ENCODE measurements at regions not wholly inside any gene's neighbourhood (a gene's known extent, or its start where the extent isn't known, plus 50 kb on each side); places are given as distances from the start of the nearest gene placed in this dataset.
"Not testable (repeated sequence)": the region's sequence is repeated elsewhere in the genome, so short reads cannot be mapped to it uniquely, and the experiment has no call there.

DNA sequence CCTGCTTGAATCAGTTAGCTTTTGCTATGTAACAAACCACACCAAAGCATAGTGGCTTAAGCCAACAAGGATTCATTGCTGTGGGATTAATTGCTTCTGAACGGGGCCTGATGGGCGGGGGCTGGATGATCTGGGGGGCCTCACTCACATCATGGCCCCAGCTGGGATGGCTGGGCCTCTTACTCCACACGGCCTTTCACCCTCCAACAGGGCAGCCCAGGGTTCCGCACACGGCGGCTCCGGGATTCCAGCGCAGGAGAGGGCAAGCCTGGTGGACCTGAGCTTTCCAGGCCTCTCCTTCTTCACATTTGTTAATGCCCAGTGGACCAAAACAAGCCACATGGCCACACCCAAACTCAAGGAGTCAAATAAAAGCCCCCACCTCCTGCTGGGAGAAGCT, 86.3 kb upstream of the PHLPP1 start:
- no peak for DNase-seq (ENCODE audit: low read depth, low spot score)

GRCh38 chr18:62631173-62631572, 84.2 kb upstream of the PHLPP1 start:
- DNase-seq (ENCODE audit: low read depth, low spot score), result no peak

GRCh38 chr18:62632788-62633455, 82.4 kb upstream of the PHLPP1 start:
- no peak for DNase-seq (ENCODE audit: low read depth, low spot score)

GRCh38 chr18:62634458-62634857, 80.9 kb upstream of the PHLPP1 start:
- DNase-seq (ENCODE audit: low read depth, low spot score), result no peak

- no peak for DNase-seq (ENCODE audit: low read depth, low spot score)
Measured at GRCh38 chr18:62634979-62635630, 80.2 kb upstream of the PHLPP1 start.

DNA sequence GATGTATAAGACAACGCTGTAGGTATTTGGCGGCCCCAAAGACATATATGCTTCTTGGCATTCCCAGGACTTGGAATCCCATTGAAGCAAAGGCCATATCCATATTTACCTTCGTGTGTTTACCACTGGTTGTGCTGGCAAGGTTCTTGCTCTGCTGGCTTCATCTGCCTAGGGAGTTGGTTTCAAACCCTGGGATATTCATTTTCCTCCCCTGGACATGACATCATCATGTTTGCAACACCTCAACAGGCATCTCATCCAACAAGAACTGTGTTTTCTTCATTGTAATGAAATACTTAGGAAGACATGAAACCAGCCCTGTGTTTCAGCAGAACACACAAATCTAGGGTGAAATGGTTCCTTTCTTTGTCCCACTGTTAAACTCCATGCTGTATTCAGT, 77.9 kb upstream of the PHLPP1 start:
- no peak for DNase-seq (ENCODE audit: low read depth, low spot score)

GRCh38 chr18:62637807-62638687, 77.3 kb upstream of the PHLPP1 start:
- peak; percentile 17 for DNase-seq (ENCODE audit: low read depth, low spot score)

DNA sequence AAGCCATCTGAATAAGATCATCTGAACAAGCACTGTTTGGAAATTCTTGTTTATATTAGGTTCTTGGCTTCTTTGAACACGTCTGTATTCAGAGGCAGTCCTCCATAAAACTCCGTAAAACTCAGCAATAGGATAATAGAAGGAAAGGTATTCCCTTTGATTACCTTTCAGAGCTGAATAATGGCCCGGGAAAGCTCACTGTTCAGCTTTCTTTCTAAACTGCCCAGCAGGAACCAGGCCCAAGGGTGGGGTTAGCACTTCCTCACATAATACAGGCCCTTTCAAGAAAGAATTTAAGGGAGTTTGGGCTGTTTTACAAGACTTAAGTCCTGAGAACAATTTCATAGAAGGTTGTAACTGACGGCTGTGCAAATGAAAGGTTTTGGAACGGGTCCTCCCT, 72.2 kb upstream of the PHLPP1 start:
- no peak for DNase-seq (ENCODE audit: low read depth, low spot score)

- no peak for DNase-seq (ENCODE audit: low read depth, low spot score)
Measured at GRCh38 chr18:62644773-62645172, 70.6 kb upstream of the PHLPP1 start.

GRCh38 chr18:62647179-62647578, 68.2 kb upstream of the PHLPP1 start:
- DNase-seq (ENCODE audit: low read depth, low spot score), result no peak

DNA sequence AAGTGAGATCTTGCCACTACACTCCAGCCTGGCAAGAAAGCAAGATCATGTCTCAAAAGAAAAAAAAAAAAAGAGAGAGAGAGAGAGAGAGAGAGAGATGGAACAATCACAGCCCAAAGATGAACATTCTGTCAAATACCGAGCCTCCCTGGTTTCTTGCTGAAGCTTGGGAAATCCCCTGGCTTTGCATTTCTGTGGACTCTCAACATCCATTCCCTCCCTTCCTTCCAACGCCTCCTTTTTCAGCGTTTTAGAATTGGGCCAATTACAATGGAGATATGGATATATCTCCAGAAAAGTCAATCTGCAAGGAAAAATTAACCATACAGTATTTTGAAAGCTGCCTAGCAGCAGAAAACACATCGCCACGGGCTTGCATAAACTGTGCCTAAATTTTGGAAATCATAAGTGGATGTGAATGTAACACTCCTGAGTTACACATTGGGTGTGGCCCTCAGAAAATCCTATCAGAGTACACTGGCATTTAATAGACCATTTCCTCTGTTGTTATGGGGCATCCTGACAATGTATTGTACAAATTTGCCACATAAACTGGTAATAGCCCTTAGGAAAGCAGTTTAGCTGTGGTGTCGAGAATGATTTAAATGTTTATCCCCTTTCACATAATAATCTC, 67.2 kb upstream of the PHLPP1 start:
- DNase-seq (ENCODE audit: low read depth, low spot score), result no peak

DNA sequence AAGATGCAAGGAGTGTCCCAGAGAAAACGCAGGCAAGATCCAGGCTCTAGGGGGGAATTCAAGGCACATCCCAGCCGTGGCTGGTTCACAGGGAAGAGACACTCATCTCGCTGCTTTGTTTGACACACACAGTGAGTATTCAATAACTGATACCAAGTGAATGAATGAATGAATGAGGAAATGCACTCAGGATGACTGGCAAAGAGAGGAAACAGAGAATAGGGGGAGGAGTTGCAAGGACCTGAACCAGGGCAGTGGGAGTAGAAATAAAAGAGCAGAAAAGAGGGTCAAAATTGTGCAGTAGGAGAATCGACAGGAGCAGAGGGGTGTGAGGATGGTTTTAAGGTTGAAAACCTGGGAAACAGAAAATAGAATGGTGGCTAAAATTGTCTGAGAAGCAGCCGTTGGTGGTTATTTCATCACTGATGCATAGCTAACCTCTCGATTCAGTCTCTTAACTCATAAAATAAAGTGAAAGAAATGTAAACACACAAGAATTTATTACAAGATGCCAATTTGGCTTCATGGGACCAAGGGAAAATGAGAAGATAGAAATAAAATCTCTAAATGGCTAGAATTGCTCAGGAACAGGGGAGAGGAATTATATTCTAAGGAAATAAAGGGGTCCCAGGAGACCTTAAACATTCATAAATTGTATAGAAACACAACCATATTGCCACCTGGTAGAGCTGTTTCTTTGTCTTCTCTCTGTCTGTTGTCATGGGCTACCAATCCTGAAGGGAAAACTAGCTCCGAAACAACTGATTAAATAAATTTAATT, 63.9 kb upstream of the PHLPP1 start:
- DNase-seq (ENCODE audit: low read depth, low spot score), result no peak

DNA sequence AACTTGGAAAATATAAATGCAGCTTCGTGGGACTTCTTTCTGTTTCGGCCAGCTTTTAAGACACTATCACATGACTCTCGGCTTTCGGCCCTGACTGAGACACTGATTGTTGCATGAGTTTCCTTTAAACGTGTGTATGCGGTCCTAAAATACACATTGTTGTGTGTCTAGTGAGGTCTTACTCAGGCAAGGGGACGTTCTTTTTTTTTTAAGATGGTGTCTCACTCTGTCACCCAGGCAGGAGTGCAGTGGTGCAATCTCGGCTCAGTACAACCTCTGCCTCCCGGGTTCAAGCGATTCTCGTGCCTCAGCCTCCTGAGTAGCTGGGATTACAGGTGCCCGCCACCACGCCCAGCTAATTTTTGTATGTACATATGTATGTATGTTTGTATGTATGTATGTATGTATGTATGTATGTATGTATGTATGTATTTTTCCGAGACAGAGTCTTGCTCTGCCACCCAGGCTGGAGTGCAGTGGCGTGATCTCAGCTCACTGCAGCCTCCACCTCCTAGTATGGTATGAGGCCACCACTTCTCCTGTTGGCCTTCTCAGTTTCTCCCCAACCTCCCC, 63.2 kb upstream of the PHLPP1 start:
- DNase-seq (ENCODE audit: low read depth, low spot score), result not testable (repeated sequence)

- no peak for DNase-seq (ENCODE audit: low read depth, low spot score)
Measured at GRCh38 chr18:62655520-62656219, 59.7 kb upstream of the PHLPP1 start.

- no peak for DNase-seq (ENCODE audit: low read depth, low spot score)
Measured at GRCh38 chr18:62658028-62658427, 57.3 kb upstream of the PHLPP1 start.

DNA sequence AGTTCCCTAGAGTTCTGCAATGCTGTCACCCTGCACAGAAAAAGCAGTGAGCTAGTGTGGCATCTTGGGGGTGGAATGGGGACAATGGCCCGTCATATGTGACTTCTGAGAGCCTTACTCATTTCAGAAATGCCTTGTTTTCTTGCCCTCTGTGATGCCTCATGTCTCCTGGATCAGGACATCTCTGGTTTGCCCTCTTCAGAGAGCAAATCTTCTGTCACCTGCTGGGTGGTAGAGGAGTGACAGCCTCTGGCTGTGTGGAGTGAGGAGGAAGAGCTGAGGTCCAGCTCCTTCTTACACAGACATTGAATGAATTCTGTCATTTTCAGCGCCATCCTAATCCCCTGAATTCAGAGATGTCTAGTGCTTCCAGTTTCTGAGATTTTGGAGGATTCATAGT, 55.6 kb upstream of the PHLPP1 start:
- no peak for DNase-seq (ENCODE audit: low read depth, low spot score)

DNA sequence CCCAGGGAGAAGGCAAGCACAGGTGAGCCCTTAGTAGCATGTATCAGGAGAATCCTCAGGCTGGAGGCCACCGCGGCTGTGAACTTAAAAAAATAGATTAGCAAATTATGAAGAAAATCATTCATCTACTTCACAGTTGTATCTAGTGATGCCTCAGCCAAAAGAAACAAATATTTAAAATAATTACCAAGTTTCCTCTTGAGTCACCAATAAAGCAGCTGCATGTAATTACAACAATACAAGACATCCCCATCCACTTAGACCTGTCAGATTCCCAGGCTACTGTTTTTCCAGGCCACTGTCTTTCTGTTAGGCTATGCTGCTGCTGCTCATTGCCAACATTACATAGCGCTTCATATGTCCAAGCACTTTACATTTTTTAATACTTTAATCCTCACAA, 54.6 kb upstream of the PHLPP1 start:
- no peak for DNase-seq (ENCODE audit: low read depth, low spot score)

GRCh38 chr18:62663731-62664336, 51.5 kb upstream of the PHLPP1 start:
- no peak for DNase-seq (ENCODE audit: low read depth, low spot score)

- no peak for DNase-seq (ENCODE audit: low read depth, low spot score)
Measured at GRCh38 chr18:62664414-62664813, 50.9 kb upstream of the PHLPP1 start.

DNA sequence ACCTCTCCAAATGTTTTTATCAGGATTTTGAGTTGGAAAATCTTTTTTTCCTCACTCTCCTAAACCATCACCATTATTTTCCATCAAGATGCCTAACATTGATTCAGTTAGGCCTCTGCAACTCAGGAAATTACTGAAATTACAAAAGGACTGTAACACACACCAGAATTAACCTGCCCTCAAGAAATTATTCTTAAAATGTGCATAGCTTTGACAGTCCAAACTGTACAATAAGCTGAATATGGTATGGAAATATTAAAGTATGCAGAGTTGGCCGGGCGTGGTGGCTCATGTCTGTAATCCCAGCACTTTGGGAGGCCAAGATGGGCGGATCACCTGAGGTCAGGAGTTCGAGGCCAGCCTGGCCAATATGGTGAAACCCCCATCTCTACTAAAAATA, 50.2 kb upstream of the PHLPP1 start:
- no peak for DNase-seq (ENCODE audit: low read depth, low spot score)

All from activated CD4-positive, CD25-positive, alpha-beta regulatory T cell treated with anti-CD3 and anti-CD28 coated beads, Interleukin-2, amount 50 U/mL, for 16 hours (primary cell).